ENCODE measurements at regions not wholly inside any gene's neighbourhood (a gene's known extent, or its start where the extent isn't known, plus 50 kb on each side); places are given as distances from the start of the nearest gene placed in this dataset.

GRCh38 chr2:105640246-105640645 lies 104.5 kb upstream of the NCK2 start:
- no peak overlapping the region for H3K56ac ChIP-seq (ENCODE audit: extremely low read depth, insufficient read depth, low read length)
- ATAC-seq (ENCODE audit: low read depth): no peak
- no peak overlapping the region for H3K18ac ChIP-seq (ENCODE audit: low read depth, low read length)
- H2BK120ac ChIP-seq (ENCODE audit: low read depth, low read length): no peak overlapping the region
- dilution Hi-C loops (cut with HindIII; ENCODE audit: low sequenced_read_pairs, unreplicated experiment): no loop called here
- H2BK5ac ChIP-seq (ENCODE audit: low read depth, low read length, poor library complexity, severe bottlenecking): no peak overlapping the region
- ChIA-PET POLR2A (ENCODE audit: unreplicated experiment) (no interaction called here), CTCF (no interaction called here)
- H3K79me1 ChIP-seq (ENCODE audit: low read depth in 1 of 2, low read length in 2 of 2): no peaks in the 10 kb centered on the region
- H4K5ac ChIP-seq (ENCODE audit: low read depth, low read length): no peak overlapping the region
- H3K4me3 ChIP-seq (ENCODE audit: insufficient read depth, low read depth, low read length): no peak overlapping the region
- intact Hi-C loops (cut with micrococcal nuclease): no loop called here
- H3K23ac ChIP-seq (ENCODE audit: low read depth, low read length): no peak overlapping the region
- no peaks in the 10 kb centered on the region for H3K9me1 ChIP-seq (ENCODE audit: insufficient read depth, low read length)
- no peak overlapping the region for H4K91ac ChIP-seq (ENCODE audit: insufficient read depth, low read depth, low read length)
- in situ Hi-C loops (cut with MboI; ENCODE audit: low sequenced_read_pairs): no loop called here
- H4K8ac ChIP-seq (ENCODE audit: low read depth in 2 of 2, low read length in 2 of 2): no peak overlapping the region
- H2AK5ac ChIP-seq (ENCODE audit: low read depth, low read length): no peak overlapping the region
- H3K36me3 ChIP-seq (ENCODE audit: control insufficient read depth, insufficient read depth, low read length): no peaks in the 10 kb centered on the region
- BruUV-seq (replicated peaks): no TSS peak
- no peak for DNase-seq
- no peaks in the 10 kb centered on the region for H3K4me1 ChIP-seq (ENCODE audit: control insufficient read depth, insufficient read depth, low read length)
- H3K27me3 ChIP-seq (ENCODE audit: control insufficient read depth, insufficient read depth, low read length): peaks cover 24% of the 10 kb centered on the region
- H2AFZ ChIP-seq (replicated peaks; ENCODE audit: low read length, poor library complexity): no peak overlapping the region
- H3K4ac ChIP-seq (ENCODE audit: low read depth, low read length): no peak overlapping the region
- H2AK9ac ChIP-seq (replicated peaks; ENCODE audit: low read depth, low read length, poor library complexity): no peak overlapping the region
- no peaks in the 10 kb centered on the region for H4K20me1 ChIP-seq (ENCODE audit: insufficient read depth, low read length)
- TF ChIP-seq POLR2A (IDR thresholded peaks at IDR 0.05; ENCODE audit: low read depth, low read length) (no peak), RAD21 (IDR thresholded peaks at IDR 0.05; ENCODE audit: low read length) (no peak), CTCF (conservative IDR thresholded peaks at IDR 0.05; ENCODE audit: low read depth, low read length) (no peak), SMC3 (IDR thresholded peaks at IDR 0.05; ENCODE audit: low read depth, low read length) (no peak), FOS (IDR thresholded peaks at IDR 0.05; ENCODE audit: low read depth, low read length) (no peak), CEBPB (IDR thresholded peaks at IDR 0.05; ENCODE audit: low read depth, low read length) (no peak), USF2 (IDR thresholded peaks at IDR 0.05; ENCODE audit: low read depth, low read length) (no peak), CHD1 (IDR thresholded peaks at IDR 0.05; ENCODE audit: low read depth, low read length) (no peak), MAFK (IDR thresholded peaks at IDR 0.05; ENCODE audit: low read depth, low read length) (no peak), BHLHE40 (IDR thresholded peaks at IDR 0.05; ENCODE audit: low read depth, low read length) (no peak), RFX5 (IDR thresholded peaks at IDR 0.05; ENCODE audit: low read depth, low read length) (no peak), ELK1 (IDR thresholded peaks at IDR 0.05; ENCODE audit: borderline replicate concordance, low read depth, low read length) (no peak), RCOR1 (IDR thresholded peaks at IDR 0.05; ENCODE audit: insufficient replicate concordance, low read length) (no peak), NFE2L2 (IDR thresholded peaks at IDR 0.05; ENCODE audit: low read depth, low read length) (no peak), MAZ (IDR thresholded peaks at IDR 0.05; ENCODE audit: borderline replicate concordance, low read depth, low read length) (no peak), MXI1 (IDR thresholded peaks at IDR 0.05; ENCODE audit: borderline replicate concordance, low read depth, low read length) (no peak)
- no peak overlapping the region for H3K9ac ChIP-seq (ENCODE audit: low read depth, low read length)
- H3K4me2 ChIP-seq (ENCODE audit: low read depth, low read length): no peak overlapping the region
- H2BK15ac ChIP-seq (ENCODE audit: low read depth, low read length): no peak overlapping the region
- no peak overlapping the region for H3K14ac ChIP-seq (replicated peaks; ENCODE audit: low read depth, low read length)
- no peak overlapping the region for H2BK20ac ChIP-seq (ENCODE audit: low read depth, low read length)
- WGBS, 2 experiments (ENCODE audit: extremely low coverage in 2 of 2, insufficient read length in 1 of 2): no CpG with 5 or more reads among the region's 4 CpGs
- no peaks in the 10 kb centered on the region for H3K9me3 ChIP-seq (ENCODE audit: control insufficient read depth, insufficient read depth, low read length)
- H3K27ac ChIP-seq (ENCODE audit: insufficient read depth, low read length): no peak overlapping the region
